HEK293T (cell line): ENCODE measurements at regions not wholly inside any gene's neighbourhood (a gene's known extent, or its start where the extent isn't known, plus 50 kb on each side); places are given as distances from the start of the nearest gene placed in this dataset.

Experiments used
- BHLHE40 ChIP-seq: fragments of 450-650 bp; IDR thresholded peaks from 2 replicates; pipeline ENCODE4 v1.6.1; 2016; ENCODE audit warnings: mild to moderate bottlenecking, moderate library complexity, borderline replicate concordance
- FOXM1 ChIP-seq: fragments of 450-650 bp; IDR thresholded peaks from 2 replicates; pipeline ENCODE4 v1.6.1; 2017; ENCODE audit warnings: mild to moderate bottlenecking, borderline replicate concordance
- L3MBTL2 ChIP-seq: fragments of 450-650 bp; conservative IDR thresholded peaks from 2 replicates; pipeline ENCODE4 v1.6.1; 2016; ENCODE audit warnings: mild to moderate bottlenecking

DNA sequence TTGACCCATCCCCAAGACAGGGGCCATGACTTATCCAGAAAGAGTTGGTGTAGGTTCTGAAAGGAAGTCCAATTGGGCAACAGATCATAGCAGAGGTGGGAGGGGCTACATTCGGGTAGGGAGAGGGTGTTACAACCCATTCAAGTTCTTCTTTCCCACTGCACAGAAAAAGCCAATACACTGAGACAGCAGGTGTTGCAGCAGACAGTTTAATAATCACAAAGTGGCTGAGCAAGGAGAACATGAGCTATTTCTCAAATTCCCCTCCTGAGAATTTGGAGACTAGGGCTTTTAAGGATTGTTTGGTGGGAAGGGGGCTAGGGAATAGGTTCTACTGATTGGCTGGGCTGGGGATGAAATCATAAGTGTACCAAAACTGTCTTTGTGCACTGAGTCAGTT is 328.4 kb upstream of the POU3F1 start:
- TF ChIP-seq BHLHE40: no peak
- TF ChIP-seq L3MBTL2: no peak
- TF ChIP-seq FOXM1: no peak
